ENCODE measurements at regions not wholly inside any gene's neighbourhood (a gene's known extent, or its start where the extent isn't known, plus 50 kb on each side); places are given as distances from the start of the nearest gene placed in this dataset.
A peak's percentile ranks its signal among the peaks of the same experiment; 100 is the strongest.
"Not testable (repeated sequence)": the region's sequence is repeated elsewhere in the genome, so short reads cannot be mapped to it uniquely, and the experiment has no call there.

DNA sequence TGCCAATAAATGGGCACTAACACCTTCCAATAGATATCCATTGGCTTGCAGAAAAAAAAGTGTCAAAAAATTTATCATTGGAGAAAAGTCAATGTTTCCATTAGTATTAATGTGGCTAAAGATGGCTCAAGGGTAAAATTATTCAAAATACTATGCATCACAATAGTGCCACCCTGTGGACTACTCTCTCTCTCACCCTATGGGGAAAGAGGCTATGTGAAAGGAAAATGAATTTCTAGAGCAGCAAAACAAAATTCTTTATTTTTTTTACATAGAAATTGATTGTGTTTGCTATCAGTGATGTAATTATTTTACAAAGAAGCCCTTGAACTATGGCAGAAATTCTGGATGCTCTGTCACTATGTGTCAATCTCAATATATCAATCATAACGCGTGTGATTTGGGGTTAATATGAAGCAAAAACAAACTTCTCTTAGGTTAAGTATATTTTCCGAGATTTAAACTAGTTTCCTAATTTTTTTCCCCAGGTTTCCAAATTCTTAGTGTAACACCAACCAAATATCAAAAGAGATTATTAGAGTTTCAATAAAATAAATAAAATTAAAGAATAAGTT lies 193.9 kb downstream of the USP22 start:
- DNase-seq = not testable (repeated sequence)

- DNase-seq = not testable (repeated sequence)
Observed at GRCh38 chr17:20851591-20852238, 191.1 kb downstream of the USP22 start.

DNA sequence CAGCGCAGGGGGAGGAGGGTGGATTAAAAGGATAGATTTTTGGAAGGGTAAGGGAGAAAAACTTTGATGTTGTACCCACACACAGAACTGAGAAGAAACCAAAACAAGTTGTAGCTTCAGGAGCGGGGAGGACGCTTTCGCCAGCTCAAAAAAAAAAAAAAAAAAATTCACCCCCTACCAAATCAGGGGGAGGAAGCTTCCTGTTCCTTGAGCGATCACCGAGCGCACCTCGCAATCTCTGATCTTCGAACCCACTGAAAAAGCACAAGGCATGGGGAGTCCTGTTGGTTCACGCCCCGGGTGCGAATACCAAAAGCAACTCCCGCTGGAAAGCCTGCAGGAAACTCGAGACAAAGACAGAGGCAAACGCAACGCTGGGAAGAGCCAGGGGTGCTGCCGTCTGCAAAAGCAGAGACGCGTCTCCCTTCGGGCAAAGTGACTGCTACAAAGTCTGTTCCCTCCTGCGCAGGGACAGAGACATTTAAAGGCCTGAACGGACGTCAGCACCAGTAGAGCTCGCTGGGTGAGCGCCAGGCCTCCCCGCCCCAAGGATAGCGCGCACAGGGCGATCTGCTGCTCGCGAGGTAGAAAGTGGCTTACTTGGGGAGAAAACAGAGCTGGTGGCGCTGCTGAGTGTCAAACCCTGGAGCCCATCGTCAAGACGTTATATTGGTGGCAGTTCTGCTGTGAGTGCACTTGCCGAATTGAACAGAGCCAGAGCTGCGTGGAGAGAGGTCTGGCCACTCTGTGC lies 190.4 kb downstream of the USP22 start:
- no peak for DNase-seq

DNA sequence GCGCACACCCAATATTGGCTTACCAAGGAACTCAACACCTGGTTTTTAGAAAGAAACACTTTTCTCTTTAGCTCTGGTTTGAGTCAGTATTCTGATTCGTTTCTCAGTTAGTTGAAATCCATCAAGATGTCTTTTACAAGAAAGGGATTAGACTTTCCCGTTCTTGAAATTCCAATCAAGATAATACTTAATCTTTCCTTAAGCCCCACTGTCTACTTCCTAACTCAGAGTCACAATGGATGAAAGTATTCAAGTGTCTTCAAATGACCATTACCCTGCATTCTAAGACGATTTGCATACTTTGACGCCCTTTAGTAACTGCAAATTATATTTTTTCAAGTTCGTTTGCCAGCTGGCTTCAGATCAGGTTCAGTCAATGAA lies 189.8 kb downstream of the USP22 start:
- no peak for DNase-seq

GRCh38 chr17:20855910-20856470 lies 186.8 kb downstream of the USP22 start:
- DNase-seq = not testable (repeated sequence)

DNA sequence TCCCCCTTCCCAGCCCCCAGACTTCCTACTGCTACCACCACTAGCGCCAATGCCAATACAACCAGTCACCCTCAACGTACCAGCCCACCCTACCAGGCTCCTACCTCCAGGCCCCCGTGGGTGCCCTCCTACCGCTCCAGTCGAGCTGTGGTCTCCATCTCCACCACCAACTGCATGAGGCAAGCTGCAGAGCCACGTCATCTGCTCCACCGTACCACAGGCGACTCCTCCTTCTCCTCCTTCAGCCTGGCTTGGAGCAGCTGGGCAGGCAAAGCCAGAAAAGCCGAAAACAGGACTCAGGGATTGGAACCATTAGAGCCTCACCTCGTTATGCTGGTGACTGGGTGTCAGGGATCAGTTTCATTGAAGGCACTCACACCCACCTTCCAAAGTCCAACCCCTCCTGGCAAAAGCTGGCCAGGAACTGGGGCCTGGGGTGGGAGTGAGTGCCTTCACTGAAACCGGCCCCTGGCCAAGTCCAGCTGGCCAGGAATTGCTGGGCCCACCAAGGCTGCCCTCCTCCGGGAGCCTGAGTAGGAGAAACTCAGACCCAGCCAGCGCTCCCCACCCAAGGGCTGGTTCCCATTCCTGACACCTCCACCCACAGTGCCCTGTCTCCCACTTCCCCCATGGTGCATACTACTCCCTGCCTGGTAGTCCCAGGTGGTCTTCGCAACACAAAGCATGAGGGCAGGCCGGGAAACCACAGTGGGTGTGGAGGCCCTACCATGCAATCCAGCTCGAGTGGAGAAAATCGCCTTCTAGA lies 176.2 kb downstream of the USP22 start:
- DNase-seq = not testable (repeated sequence)

- DNase-seq = not testable (repeated sequence)
Observed at GRCh38 chr17:20867436-20867937, 175.3 kb downstream of the USP22 start.

- not testable (repeated sequence) for DNase-seq
Observed at GRCh38 chr17:20867938-20868661, 174.7 kb downstream of the USP22 start.

GRCh38 chr17:20868662-20869007 lies 174.2 kb downstream of the USP22 start:
- DNase-seq = not testable (repeated sequence)

DNA sequence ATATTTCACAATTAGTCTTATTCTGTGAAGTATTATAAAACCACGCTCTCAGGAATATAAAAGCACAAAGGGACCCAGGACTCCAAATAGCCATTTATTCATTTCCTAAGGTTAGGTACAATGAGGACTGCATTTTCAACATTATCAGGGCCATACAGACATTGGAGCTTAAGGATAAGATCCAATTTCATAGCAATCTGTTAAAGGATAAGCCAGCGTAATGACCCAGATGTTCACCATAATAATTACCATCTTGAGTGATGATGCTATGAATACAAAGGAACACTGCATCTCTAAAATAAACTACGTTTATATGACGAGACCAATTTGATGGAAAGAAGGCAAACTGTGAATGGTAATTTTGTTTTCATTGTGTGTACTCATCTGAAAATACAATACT lies 169.6 kb downstream of the USP22 start:
- DNase-seq = not testable (repeated sequence)

DNA sequence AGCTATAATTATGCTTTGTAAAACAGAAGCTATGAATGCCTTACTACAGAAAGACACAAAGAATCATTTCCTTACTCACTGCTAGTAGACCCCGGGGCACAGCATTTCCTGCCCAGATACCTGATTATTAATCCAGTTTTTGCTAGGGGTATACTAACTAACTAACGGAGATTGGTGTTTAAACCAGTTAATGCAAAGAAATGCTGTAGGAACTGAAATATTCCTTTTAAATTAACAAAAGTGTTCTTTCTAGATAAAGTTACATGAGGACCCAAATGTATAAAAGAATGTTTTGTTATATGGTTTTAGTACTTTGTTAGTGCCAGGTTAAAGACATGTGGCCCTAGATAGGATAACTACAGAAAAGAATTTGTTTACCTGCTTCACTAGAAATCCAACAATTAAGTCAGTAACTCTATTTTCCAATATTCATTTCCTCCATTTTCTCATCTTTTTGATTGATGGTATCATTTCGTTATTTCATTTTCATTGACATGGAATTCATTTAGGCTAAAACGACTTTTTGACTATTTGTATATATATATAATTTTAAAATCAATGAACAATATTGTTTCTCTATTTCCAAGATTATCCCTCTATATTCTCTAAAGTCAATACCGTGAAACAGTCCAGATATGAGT lies 169.0 kb downstream of the USP22 start:
- DNase-seq = not testable (repeated sequence)

DNA sequence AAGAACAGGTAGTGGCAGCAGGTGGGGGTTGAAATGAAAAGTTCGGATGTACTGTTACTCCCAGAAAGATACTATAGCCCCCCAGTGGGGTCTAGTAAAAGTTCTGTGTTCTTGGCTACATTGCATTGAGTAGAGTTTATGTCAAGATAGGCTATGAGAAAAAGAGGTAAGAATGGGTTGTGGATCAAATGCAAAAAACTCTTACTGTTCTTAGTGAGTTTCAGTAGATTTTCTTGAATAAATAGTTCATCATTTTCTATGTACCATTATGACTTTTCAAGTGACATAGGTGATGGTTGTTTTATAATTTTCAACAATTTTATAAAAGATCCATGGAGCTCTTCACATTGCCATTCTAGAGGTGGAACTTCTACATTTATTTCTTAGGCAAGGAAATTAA lies 165.4 kb downstream of the USP22 start:
- not testable (repeated sequence) for DNase-seq

DNA sequence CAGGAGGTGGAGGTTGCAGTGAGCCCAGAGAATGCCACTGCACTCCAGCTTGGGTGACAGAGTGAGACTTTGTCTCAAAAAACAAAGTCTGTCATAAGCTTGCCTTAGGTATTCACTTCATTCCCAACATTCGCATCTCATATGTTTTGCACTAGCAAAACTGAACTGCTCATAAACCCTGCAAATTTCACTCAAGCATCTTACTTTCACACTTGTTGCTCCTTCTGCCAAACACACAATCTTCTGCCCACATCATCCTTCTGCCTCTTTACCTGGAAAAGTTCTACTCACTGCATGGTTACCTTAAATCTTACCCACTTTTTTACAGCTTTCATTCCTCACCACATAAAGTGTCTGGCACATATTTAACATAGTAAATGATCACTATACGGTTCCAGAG lies 152.5 kb downstream of the USP22 start:
- no peak for DNase-seq

- DNase-seq = not testable (repeated sequence)
Observed at GRCh38 chr17:20895426-20895825, 147.4 kb downstream of the USP22 start.

DNA sequence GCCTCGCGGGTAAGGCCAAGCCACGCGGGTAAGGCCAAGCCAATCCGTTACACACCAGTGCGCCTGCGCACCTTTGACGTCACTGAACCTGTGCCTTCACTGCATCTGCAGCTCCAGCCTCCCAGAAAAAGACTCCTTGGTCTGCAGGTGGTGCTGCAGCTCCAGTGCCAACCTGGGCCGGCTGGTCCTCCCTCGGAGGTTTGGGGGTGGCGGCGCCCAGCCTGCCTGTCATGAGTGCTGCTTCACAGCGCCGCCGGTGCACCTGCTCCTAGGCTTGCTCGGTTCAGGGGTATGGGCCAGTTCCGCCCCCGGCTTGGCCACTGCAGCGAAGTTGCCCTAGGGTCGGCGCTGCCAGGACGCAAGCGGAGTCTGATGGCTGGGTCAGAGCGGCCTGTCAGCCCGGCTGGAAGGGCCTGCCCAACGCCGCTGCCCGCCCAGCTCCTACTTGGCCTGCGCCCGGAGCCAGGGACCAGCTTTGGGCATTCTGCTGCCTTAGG lies 146.6 kb downstream of the USP22 start:
- DNase-seq = peak; percentile 16 to 29

DNA sequence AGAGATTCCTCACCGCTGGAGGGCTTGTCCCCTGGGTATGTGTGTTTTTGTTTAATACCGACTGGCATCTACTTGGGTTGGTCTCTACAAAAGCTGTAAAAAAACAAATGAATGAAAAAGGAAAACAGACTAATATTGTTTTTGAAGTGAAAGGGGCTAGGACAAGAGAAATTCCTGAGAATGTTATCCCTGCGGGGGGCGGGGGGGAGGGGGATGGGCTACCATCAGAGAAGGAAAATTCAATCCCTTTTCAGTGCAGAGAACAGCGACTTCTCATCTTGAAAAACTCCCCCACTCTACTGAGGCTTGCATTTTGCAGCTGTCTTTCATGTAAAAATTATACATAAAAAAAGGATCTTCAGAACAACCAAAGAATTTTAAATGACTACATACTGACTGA lies 144.1 kb downstream of the USP22 start:
- DNase-seq = not testable (repeated sequence)

GRCh38 chr17:20902496-20902895 lies 140.3 kb downstream of the USP22 start:
- DNase-seq = not testable (repeated sequence)

GRCh38 chr17:20903549-20903948 lies 139.3 kb downstream of the USP22 start:
- not testable (repeated sequence) for DNase-seq

GRCh38 chr17:20908313-20909267 lies 134.2 kb downstream of the USP22 start:
- peak; percentile 72 to 73 for DNase-seq

- DNase-seq = no peak
Observed at GRCh38 chr17:20914658-20915057, 128.2 kb downstream of the USP22 start.

All from activated CD4-positive, alpha-beta T cell treated with anti-CD3 and anti-CD28 coated beads for 4 hours (primary cell).